Fibroblast of lung (primary cell): ENCODE measurements at regions not wholly inside any gene's neighbourhood (a gene's known extent, or its start where the extent isn't known, plus 50 kb on each side); places are given as distances from the start of the nearest gene placed in this dataset.

ENCODE experiments used
- DNase-seq, 2 donors: peaks; one replicate each; pipeline versions ENCODE4 v3.0.0 to v3.0.0-alpha.2; 2010; ENCODE audit warnings: low read depth in 2 of 2
- H2AFZ ChIP-seq: 2 replicates; pipeline ENCODE4 v1.5.1; 2012; ENCODE audit warnings: low read length, control low read depth, inconsistent platforms
- H3K27ac ChIP-seq: 2 replicates; pipeline ENCODE4 v1.5.1; 2011; ENCODE audit warnings: low read length, control low read depth; ENCODE audit not compliant: insufficient read depth
- H3K27me3 ChIP-seq: 2 replicates; pipeline ENCODE4 v1.5.1; 2011; ENCODE audit warnings: mild to moderate bottlenecking, low read length; ENCODE audit not compliant: control insufficient read depth, insufficient read depth
- H3K36me3 ChIP-seq: 2 replicates; pipeline ENCODE4 v1.5.1; 2011; ENCODE audit warnings: low read length; ENCODE audit not compliant: control insufficient read depth, insufficient read depth
- H3K4me1 ChIP-seq: 2 replicates; pipeline ENCODE4 v1.5.1; 2011; ENCODE audit warnings: low read length; ENCODE audit not compliant: control insufficient read depth, insufficient read depth; ENCODE audit errors: extremely low read depth
- H3K4me2 ChIP-seq: 2 replicates; pipeline ENCODE4 v1.5.1; 2011; ENCODE audit warnings: low read length, control low read depth; ENCODE audit not compliant: insufficient read depth; ENCODE audit errors: extremely low read depth
- H3K4me3 ChIP-seq, 4 experiments: fragments of 200-600 bp in 1 of 4; sonication (generic) in 1 of 4; replicated peaks in 1 of 4; 2 replicates each; pipeline ENCODE4 v1.5.1; 2011 to 2016; ENCODE audit warnings: low read length in 4 of 4, low read depth in 3 of 4, mild to moderate bottlenecking in 3 of 4, control low read depth in 2 of 4, inconsistent platforms in 1 of 4, mixed read lengths in 1 of 4; ENCODE audit not compliant: insufficient read depth in 1 of 4; ENCODE audit errors: control extremely low read depth in 1 of 4
- H3K79me2 ChIP-seq: 2 replicates; pipeline ENCODE4 v1.5.1; 2012; ENCODE audit warnings: mild to moderate bottlenecking, low read length, inconsistent platforms; ENCODE audit not compliant: control insufficient read depth, insufficient read depth
- H3K9ac ChIP-seq: 2 replicates; pipeline ENCODE4 v1.5.1; 2011; ENCODE audit warnings: mild to moderate bottlenecking, low read length, control low read depth; ENCODE audit not compliant: insufficient read depth
- H3K9me3 ChIP-seq: 2 replicates; pipeline ENCODE4 v1.5.1; 2012; ENCODE audit warnings: low read depth, low read length; ENCODE audit not compliant: control insufficient read depth, insufficient read depth
- H4K20me1 ChIP-seq: 2 replicates; pipeline ENCODE4 v1.5.1; 2011; ENCODE audit warnings: low read length; ENCODE audit not compliant: control insufficient read depth, insufficient read depth; ENCODE audit errors: extremely low read depth
- CTCF ChIP-seq, 2 donors: IDR thresholded peaks in 1 of 2; conservative IDR thresholded peaks in 1 of 2; 1 replicate in 1 of 2; 2 replicates in 1 of 2; pipeline ENCODE4 v1.5.1; 2011 to 2012; ENCODE audit warnings: low read length in 2 of 2, control low read depth in 1 of 2, inconsistent platforms in 1 of 2, low read depth in 1 of 2, mild to moderate bottlenecking in 1 of 2
- EZH2 ChIP-seq: IDR thresholded peaks from 2 replicates; pipeline ENCODE4 v1.5.1; 2012; ENCODE audit warnings: low read length, control low read depth, mild to moderate bottlenecking; ENCODE audit errors: missing control alignments

GRCh38 chr9:31854187-31854586, 530.3 kb upstream of the ACO1 start:
- H3K4me1 ChIP-seq: no peaks in the 10 kb centered on the region
- no peak overlapping the region for H3K4me2 ChIP-seq
- H3K36me3 ChIP-seq: no peaks in the 10 kb centered on the region

DNA sequence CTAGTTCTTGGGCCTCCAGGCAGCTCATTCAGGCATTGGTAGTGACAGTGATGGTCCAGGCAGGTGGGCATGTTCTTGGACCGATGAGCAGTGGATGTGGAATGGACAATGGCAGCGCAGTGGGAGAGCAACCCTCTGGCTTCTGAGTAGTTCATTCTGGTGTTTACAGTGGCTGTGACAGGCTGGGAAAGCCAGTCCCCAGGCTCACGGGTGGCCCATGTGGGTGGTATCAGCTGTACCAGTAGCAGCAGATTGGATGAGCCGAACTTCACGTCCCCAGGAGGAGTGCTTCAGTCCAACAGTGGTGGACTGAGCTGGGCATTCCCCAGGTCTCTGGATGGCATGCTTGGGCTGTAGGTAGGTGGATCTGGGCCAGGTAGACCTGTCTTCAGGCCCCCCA, 515.6 kb upstream of the ACO1 start:
- no peak overlapping the region for H3K4me2 ChIP-seq
- no peak overlapping the region for H3K9ac ChIP-seq
- H3K9me3 ChIP-seq: no peaks in the 10 kb centered on the region
- H3K4me1 ChIP-seq: no peaks in the 10 kb centered on the region
- no peaks in the 10 kb centered on the region for H3K36me3 ChIP-seq
- no peak overlapping the region for H2AFZ ChIP-seq
- DNase-seq: no peak
- no peaks in the 10 kb centered on the region for H3K79me2 ChIP-seq
- H3K27me3 ChIP-seq: no peaks in the 10 kb centered on the region
- no peaks in the 10 kb centered on the region for H4K20me1 ChIP-seq
- H3K4me3 ChIP-seq: no peak overlapping the region
- TF ChIP-seq CTCF (conservative IDR thresholded peaks at IDR 0.05 in 1 of 2, IDR thresholded peaks at IDR 0.05 in 1 of 2; ENCODE audit: low read depth in 1 of 2, low read length in 2 of 2): no peak
- TF ChIP-seq EZH2: no peak
- no peak overlapping the region for H3K27ac ChIP-seq

More at GRCh38 chr9:31854187-31854586, 530.3 kb upstream of the ACO1 start:
- H3K4me3 ChIP-seq: no peak overlapping the region
- DNase-seq: no peak
- H3K9me3 ChIP-seq: no peaks in the 10 kb centered on the region
- H3K9ac ChIP-seq: no peak overlapping the region
- no peak overlapping the region for H3K27ac ChIP-seq
- H3K27me3 ChIP-seq: no peaks in the 10 kb centered on the region
- no peak for TF ChIP-seq CTCF (conservative IDR thresholded peaks at IDR 0.05 in 1 of 2, IDR thresholded peaks at IDR 0.05 in 1 of 2; ENCODE audit: low read depth in 1 of 2, low read length in 2 of 2)
- TF ChIP-seq EZH2: no peak
- H4K20me1 ChIP-seq: no peaks in the 10 kb centered on the region
- H3K79me2 ChIP-seq: no peaks in the 10 kb centered on the region
- H2AFZ ChIP-seq: no peak overlapping the region

DNA sequence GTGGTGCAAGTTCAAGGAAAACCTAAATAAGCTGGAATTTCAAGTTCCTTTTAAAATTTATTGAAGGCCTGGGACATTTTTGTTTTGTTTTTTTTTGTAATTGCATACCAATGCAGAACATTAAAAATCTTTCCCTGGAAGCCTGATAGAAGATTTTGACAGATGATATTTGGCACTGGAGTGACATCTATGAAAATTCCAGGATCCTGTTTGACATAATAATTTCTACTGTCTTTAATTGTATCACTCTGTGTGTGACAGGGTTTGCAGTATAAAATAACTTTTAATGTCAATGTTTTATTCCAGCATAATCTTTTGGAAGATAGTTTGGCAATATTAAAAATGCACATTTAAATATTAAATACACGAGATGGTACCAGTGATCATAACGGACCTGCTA, 514.2 kb upstream of the ACO1 start:
- H4K20me1 ChIP-seq: no peaks in the 10 kb centered on the region
- no peak overlapping the region for H3K9ac ChIP-seq
- no peaks in the 10 kb centered on the region for H3K79me2 ChIP-seq
- TF ChIP-seq CTCF (conservative IDR thresholded peaks at IDR 0.05 in 1 of 2, IDR thresholded peaks at IDR 0.05 in 1 of 2; ENCODE audit: low read depth in 1 of 2, low read length in 2 of 2): no peak
- no peak for TF ChIP-seq EZH2
- no peaks in the 10 kb centered on the region for H3K27me3 ChIP-seq
- no peaks in the 10 kb centered on the region for H3K4me1 ChIP-seq
- no peak overlapping the region for H2AFZ ChIP-seq
- no peaks in the 10 kb centered on the region for H3K36me3 ChIP-seq
- H3K9me3 ChIP-seq: no peaks in the 10 kb centered on the region
- no peak overlapping the region for H3K4me3 ChIP-seq
- DNase-seq: no peak
- H3K4me2 ChIP-seq: no peak overlapping the region
- H3K27ac ChIP-seq: no peak overlapping the region
